Upper lobe of left lung (tissue), 4 donors: ENCODE measurements at regions not wholly inside any gene's neighbourhood (a gene's known extent, or its start where the extent isn't known, plus 50 kb on each side); places are given as distances from the start of the nearest gene placed in this dataset.

Source experiments
- EP300 ChIP-seq, 4 donors: sonication (generic); formaldehyde crosslinking; IDR thresholded peaks; one replicate each; pipeline ENCODE4 v1.5.1; 2017; ENCODE audit warnings: antibody characterized with exemption in 4 of 4, control low read depth in 2 of 4
- POLR2A ChIP-seq, 4 donors: fragments of 450-650 bp; IDR thresholded peaks; one replicate each; pipeline ENCODE4 v1.5.1; 2016 to 2017; ENCODE audit warnings: antibody characterized with exemption in 4 of 4, mild to moderate bottlenecking in 2 of 4
- POLR2AphosphoS5 ChIP-seq, 2 donors: sonication (generic); formaldehyde crosslinking; IDR thresholded peaks; one replicate each; pipeline ENCODE4 v1.5.1; 2017; ENCODE audit warnings: antibody characterized with exemption in 2 of 2
- TF ChIP-seq, protein P1 (sequence below), 6 experiments: fragments of 450-650 bp in 4 of 6; fragments of 200-600 bp in 2 of 6; sonication (generic) in 2 of 6; IDR thresholded peaks; one replicate each; pipeline ENCODE4 v1.5.1; 2016 to 2019; ENCODE audit warnings: antibody characterized with exemption in 6 of 6

- TF ChIP-seq POLR2A (IDR thresholded peaks at IDR 0.05) (no peak), POLR2AphosphoS5 (IDR thresholded peaks at IDR 0.05) (no peak), EP300 (IDR thresholded peaks at IDR 0.05) (no peak)
- TF ChIP-seq, protein P1, sequence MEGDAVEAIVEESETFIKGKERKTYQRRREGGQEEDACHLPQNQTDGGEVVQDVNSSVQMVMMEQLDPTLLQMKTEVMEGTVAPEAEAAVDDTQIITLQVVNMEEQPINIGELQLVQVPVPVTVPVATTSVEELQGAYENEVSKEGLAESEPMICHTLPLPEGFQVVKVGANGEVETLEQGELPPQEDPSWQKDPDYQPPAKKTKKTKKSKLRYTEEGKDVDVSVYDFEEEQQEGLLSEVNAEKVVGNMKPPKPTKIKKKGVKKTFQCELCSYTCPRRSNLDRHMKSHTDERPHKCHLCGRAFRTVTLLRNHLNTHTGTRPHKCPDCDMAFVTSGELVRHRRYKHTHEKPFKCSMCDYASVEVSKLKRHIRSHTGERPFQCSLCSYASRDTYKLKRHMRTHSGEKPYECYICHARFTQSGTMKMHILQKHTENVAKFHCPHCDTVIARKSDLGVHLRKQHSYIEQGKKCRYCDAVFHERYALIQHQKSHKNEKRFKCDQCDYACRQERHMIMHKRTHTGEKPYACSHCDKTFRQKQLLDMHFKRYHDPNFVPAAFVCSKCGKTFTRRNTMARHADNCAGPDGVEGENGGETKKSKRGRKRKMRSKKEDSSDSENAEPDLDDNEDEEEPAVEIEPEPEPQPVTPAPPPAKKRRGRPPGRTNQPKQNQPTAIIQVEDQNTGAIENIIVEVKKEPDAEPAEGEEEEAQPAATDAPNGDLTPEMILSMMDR (IDR thresholded peaks at IDR 0.05) = no peak
These were observed 687.8 kb downstream of the SLC4A3 start for GRCh38 chr2:220315098-220315823.
